Midbrain (tissue), 1 donor: ENCODE measurements at regions not wholly inside any gene's neighbourhood (a gene's known extent, or its start where the extent isn't known, plus 50 kb on each side); places are given as distances from the start of the nearest gene placed in this dataset.
"Not testable (repeated sequence)": the region's sequence is repeated elsewhere in the genome, so short reads cannot be mapped to it uniquely, and the experiment has no call there.

ENCODE experiments used
- DNase-seq: peaks from one replicate; lab custom pipeline; 2025; lab: John Stamatoyannopoulos, UW

DNA sequence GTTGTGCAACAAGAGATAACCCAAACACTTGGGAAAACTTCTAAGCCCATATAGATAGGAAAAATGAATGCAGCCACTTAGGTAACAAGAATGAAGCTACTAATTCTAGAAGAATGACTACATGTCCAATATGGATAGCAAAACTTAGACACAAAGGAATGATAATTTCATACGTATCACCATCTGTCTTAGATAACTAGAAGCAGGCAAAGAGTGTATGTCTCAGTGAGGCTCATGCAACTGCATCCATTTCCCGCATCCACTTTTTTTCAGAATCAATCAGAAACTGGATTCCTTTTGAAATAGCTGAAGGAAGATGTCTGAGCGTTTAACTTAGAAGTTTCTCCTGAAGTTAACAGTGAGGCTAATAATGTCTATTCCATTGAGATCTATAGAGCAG, 408.7 kb upstream of the PITX2 start:
- DNase-seq: no peak

DNA sequence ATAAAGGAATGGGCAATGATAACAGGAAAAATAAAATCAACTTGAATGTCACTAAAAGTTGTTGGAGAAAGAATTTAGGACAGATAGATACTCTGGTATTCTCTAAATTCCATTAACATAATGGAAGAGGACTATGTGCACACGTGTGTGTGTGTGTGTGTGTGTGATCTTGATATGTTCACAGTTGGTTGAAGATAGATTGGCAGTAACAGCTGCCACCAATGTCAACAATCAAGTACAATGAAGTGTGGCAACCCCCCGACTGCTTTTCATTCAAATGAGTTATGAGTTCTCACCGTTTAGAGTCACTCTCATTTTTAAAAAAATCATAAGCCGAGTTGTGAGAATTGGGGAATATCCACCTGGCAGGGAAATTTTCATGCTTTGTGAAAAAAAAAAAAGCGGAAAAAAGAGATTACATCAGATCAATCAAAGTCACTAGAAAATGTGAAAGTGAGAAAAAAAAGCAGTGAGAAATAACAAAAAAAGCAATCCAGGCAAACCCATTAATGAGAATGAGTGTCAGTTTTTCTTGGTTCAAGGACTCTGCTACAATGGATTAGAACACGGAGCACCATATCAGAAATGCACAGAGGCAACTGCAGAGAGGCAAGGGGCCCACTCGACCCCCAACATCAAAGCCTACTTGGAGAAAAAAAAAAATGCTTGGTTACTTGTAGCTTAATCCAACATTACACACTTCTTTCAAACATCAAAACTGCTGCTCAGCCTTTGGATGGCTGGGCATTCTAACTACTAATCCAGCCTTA, 414.9 kb upstream of the PITX2 start:
- no peak for DNase-seq

DNA sequence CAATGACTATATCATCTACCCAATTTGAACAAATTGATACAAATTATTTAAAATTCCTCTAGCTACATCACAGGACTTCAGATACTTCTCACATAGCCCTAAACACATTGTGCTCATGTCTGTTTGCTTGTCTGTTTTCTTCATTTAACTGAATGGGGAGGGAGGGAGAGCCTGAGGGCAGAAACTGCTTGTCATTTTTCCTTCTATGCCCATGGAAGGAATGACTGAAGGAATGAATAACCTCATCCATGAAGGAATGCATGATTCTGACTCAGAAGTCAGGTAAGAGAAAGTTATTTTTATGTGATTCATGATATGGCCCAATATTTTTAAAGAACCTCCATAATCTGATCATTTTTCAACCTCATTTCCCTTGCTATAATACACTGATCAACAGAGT, 418.0 kb upstream of the PITX2 start:
- DNase-seq: no peak

DNA sequence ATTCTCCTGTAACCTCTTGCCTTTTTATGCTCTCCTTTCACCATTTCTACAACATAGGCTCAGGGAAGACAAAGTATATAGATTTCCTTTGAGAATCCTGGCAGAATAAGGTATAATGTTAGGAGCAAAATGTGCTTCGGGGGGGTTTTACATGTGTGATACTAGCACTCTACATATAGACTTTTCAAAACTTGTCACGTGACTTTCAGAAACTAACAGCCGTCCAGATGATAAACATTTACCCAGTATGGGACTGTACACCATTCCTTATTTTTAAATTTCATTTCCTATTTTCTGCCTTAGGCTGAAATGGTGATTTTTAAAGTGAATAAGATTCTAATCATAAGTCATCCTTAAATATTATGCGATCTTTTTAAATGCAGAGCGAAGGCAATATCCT, 420.4 kb upstream of the PITX2 start:
- no peak for DNase-seq

DNA sequence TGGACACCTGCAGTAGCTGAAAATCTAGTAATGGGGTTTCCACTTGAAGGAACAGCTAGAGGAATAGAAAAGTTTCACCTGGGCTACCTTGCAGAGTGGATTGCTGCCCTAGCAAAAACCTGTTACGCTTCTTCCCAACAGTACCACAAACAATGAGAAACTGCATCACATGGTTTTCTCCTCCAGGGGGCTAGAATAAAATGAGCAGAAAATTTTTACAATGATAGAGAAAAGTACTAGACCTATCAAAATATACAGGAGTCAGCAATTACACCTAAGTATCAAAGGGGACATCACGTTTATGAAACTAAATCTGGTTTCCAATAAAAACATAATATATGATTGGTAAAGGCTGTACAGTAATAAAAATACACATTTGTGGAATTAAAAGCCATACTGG, 423.1 kb upstream of the PITX2 start:
- DNase-seq: no peak

DNA sequence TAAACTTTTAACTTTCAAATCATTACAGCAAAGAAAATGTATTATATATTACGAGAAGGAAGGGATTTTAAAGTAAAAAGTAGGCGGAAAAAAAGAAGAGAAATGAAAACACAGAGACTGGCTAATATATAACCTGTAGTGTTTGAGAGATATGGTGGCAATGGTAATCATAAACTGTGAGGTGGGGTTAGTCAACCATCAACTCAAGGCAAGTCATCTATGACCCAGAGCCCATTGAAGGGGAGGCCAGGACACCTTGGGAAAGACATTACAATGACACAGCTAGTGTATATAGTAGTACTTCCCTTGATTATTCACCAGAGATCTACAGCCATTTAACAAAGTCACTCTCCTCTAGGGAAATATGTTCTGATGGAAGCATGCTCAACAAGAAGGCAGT, 423.9 kb upstream of the PITX2 start:
- DNase-seq: no peak

DNA sequence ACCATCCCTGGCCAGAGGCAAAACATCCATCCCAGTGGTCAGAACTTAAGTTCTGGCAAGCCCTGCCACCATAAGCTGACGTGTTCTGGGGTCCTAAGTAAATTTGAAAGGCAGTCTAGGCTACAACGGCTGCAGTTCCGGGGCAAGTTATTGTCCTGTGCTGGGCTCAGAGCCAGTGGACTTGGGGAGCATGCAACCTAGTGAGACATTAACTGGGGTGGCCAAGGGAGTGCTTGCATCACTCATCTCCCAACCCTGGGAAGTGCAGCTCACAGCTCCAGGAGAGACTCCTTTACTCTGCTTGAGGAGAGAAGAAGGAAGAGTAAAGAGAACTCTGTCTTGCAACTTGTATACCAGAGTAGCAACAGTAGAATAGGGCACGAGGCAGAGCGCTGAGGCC, 425.4 kb upstream of the PITX2 start:
- DNase-seq: no peak

DNA sequence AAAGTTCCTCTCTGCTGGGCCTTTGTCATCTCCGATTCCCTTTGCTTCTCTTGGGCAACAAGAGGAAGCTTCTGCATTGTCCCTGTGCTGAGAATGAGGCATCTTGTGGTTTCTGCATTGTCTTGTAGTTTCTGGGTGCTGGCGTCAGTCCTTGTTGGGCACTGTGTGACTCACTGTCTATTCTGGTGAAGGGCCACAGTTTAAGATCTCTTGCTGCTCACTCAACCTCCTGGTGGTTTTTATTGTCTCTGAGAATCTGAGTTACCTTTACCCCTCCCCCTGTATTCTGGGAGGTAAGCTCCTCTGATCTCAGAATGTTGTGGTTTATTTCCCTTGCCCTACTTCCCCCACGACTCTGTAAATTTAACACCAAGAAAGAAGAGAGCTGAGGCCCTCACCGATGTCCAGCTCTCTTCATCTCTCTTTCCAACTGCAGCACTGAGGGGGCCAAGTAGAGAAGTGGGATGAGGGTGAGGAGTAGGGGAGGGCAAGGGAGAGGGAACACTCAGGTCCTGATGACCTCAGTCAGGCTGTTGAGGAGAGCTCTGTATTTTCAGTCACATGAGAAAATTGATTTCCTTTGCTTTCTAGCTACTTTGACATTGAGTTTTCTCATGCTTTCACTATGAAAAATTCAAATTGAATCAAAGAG, 441.6 kb upstream of the PITX2 start:
- DNase-seq: no peak

DNA sequence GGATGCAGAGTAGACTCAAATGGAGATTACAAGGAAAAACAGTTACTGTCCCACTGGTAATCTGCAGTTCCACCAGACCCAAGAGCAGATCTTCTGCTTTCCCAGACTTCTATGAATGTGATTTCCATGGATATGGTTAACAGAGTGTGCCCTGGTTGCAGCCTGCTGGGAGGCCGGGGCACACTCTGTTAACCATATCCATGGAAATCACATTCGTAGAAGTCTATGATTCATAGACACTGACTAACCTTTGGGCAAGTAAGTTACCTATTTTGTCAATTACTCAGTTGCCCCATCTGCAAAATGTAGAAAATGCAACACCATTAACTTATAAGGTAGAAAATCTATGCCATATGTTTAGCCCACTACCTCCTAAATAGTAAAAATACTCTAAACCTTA, 443.1 kb upstream of the PITX2 start:
- no peak for DNase-seq

DNA sequence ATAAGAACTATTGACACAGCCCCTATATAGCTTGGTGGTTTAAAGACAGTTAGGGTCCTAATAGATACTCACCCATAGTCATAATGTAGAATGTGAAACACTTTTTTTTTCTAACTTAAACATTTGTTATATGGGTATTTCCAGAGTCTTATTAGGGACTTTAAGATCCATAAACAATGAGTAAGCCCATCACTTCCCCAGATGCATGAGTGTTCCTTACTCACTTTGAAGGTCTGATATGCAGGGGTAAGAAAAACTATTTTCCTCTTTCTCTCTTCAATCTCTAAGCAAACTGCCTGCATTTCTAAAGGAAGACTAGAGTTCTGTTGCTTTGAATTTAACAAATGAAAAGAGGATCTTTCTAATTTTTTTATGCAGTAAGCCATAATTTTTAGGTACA, 443.6 kb upstream of the PITX2 start:
- DNase-seq: no peak

DNA sequence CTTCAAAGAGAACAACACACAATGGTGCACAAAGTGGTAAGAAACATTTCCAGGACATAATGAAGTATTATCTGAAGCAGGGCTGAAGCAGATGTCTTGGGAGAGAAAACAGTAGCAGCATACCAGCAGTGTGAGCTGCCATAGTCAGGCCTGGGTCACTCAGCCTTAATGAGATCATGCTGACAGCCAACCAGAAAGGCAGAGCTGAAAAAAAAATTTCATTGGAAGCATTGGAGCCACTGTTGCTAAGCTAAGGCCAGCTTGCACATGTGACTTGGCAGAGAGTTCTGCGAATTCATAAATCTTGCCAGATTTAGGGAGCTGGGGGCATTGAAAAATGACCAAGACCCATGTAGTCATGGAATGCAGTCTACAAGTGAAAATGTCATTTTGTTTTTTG, 444.0 kb upstream of the PITX2 start:
- DNase-seq: no peak

DNA sequence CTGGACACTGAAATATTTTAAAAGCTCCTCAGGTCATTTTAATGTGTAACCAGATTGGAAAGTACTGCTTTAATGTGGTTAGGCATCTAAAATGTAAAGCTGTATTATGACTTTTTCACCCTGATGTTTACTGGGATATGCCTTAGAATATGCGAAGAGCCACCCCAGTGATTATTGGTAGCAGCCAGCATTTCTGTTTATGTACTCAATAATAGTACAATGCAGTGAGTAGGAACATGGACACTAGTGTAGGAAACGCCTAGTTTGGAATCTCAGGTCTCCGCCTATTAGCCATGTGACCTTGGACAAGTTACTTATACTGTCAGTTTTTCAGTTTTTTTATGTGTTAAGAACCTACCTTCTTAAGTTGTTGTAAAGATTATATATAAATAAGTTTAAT, 446.0 kb upstream of the PITX2 start:
- no peak for DNase-seq

DNA sequence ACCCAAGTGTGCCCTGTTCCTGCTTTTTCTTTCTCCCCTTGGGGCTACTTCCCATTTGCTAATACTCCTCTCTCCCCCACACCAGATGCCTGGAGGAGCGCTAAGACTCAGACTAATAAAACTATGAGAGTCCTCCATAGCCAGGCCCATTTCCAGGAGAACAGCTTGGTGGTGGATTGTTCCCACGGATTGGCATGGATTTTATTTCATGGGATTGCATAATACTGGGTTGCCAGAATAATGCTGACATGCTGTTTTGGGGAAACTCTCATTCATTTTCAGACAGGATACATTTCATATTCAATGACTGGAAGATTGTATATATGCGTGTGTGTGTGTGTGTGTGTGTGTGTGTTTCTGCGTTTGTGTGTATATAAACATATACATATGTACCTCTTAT, 447.5 kb upstream of the PITX2 start:
- DNase-seq: no peak

DNA sequence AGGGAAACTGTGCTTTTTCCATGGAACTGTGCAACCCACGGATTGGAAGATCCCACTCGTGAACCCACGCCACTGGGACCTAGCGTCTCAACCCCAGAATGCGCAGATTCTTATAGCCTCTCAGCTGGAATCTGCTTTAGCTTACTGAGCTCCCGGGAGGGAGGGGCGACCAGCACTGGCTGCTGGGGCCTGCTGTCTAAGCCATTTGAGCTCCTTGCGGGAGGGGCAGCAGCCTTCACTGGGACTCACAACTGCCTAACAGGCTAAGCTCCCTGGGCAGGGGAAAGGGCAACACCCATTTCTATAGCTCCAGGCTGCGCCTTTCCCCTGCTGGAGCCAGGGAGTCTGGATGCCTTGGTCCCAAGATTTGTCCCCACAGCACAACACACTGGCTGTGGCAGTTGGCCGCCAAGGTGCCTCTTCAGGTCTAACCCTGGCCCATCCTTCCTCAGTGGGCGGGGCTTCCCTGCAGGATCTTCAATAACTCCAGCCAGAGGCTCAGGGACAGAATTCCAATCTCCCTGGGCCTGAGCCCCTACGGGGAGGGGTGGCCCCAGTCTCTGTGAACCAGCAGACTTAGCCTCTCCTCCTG, 451.7 kb upstream of the PITX2 start:
- DNase-seq: no peak

DNA sequence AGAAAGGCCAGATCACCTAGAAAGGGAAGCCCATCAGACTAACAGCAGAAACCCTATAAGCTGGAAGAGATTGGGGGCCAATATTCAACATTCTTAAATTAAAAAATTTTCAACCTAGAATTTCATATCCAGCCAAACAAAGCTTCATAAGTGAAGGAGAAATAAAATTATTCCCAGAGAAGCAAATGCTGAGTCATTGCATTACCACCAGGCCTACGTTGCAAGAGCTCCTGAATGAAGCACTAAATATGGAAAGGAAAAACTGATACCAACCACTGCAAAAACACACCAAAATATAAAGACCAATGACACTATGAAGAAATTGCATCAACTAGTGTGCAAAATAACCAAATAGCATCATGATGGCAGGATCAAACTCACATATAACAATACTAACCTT, 453.4 kb upstream of the PITX2 start:
- not testable (repeated sequence) for DNase-seq

DNA sequence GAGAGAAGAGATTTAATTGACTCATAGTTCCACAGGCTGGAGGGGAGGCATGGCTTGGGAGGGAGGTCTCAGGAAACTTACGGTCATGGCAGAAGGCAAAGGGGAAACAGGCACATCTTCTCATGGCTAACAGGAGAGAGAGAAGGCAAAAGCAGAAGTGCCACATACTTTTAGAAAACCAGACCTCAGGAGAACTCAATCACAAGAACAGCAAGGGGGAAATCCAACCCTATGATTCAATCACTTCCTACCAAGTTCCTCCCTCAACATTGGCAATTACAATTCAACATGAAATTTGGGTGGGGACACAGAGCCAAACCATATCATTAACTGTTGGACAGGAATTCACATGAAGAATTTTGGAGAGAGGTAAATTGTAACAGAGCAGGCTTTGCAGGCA, 485.3 kb upstream of the PITX2 start:
- no peak for DNase-seq

DNA sequence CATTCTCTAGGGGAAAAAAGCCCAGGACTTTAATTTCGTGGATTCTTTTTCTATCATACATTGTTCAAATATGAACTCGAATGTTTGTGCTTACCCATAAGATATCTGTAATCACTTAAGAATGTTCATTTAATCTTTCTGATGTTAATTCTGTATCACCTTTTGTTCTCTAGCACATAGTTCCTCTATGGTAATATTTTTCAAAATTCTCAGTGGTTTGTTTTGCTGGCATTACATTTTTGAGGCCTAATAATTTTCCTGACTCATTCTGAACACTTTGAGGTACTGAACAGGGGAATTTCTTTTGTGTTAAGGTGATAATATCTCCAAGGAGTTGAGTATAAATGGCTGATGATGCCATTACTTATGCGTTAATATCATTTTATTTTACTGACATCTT, 490.7 kb upstream of the PITX2 start:
- DNase-seq: no peak

DNA sequence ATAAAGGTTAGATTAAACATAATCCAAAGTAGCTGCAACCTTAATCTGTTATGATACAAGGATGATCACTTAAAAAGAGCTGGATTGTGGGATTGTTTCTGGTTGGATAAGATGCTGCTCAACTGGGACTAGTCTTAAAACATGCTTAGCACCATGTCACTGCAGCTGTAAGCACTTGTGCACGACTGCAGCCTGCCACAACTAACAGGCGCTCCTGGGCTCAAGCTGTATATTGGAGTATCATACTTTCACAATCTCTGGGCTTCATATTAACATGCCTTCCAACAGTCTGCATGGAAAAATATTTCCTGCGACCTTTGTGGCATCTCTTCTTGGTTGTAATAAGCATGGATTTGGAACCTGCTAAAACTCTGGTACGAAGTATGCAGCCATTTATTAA, 493.0 kb upstream of the PITX2 start:
- DNase-seq: no peak

DNA sequence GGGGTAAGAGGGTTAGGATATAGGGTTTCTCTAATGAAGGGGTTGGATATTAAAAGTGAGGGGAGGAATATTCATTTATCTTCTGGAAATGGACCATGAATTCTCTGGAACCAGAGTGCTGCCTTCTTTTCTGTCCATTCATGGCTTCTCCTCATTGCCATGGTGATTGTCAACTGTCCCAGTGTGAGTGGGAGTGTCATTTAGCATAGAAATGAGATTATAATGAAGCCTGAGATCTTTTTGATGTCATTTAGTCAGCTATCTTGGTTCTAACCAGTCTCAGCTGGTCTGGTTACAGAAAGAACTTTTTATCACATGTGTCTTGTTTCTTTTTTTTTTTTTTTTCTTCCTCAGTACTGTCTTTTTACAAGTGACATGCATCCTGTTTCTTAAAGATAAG, 497.3 kb upstream of the PITX2 start:
- no peak for DNase-seq

DNA sequence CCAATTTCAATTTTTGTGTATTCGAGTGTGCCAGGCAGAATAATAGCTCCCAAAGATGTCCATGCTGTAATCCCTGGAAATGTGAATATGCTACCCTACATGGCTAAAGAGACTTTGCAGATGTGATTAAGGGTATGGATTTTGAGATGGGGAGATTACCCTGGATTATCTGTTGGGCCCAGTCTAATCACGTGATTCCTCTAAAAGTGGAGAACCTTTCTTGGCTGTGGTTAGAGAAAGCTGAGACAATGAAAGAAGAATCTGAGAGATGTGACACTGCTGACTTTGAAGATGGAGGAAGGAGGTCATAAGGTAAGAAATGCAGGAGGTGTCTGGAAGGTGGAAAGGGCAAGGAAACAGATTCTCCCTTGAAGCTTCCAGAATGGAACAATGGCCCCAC, 503.5 kb upstream of the PITX2 start:
- no peak for DNase-seq

DNA sequence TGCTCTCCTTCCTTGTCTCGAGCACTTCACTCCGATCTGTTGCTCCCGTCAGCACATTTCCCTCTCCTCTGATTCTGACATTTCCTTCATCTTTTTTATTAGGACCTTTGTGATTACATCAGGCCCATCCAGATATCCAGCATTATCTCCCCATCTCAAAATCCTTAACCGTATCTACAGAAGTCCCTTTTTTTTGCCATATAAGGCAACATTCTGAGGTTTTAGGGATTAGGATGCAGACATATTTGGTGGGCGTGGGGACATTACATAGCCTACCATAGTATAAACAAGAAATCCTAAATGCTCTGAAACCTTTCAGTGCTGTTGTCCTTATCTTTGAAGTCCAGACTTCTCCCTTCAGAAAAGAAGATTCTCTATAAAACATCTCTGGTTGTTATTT, 505.0 kb upstream of the PITX2 start:
- DNase-seq: no peak

DNA sequence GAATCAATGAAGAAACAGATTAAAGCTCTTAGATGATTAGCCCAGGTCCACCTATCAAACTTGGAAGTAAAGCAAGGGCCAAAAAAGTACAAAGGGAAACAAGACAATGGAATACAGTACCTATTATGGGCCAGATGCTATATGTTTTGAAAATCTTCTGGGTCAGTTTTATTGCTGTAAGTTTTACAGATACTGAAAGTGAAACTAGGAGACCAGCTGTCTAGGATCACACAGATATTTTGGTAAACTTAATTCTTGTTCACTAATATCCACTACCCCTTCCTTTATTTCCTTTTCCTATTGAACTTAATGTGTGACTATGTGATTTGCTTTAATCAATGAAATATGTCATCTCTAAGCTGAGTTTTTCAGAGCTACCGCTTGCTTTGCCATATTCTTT, 505.4 kb upstream of the PITX2 start:
- DNase-seq: no peak

DNA sequence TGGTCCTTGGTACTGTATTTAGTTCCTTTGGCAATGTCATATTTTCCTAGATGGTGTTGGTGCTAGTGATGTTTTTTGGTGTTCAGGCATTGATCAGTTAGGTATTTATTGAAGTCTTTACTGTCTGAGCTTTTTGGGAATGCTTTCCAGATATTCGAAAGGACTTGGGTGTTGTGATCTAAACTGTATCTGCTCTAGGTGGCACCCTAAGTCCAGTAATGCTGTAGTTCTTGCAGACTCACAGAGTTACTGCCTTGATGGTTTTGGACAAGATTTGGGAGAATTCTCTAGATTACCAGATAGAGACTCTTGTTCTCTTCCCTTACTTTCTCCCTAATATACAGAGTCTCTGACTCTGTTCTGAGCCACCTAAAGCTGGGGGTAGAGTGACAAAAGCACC, 513.6 kb upstream of the PITX2 start:
- no peak for DNase-seq

DNA sequence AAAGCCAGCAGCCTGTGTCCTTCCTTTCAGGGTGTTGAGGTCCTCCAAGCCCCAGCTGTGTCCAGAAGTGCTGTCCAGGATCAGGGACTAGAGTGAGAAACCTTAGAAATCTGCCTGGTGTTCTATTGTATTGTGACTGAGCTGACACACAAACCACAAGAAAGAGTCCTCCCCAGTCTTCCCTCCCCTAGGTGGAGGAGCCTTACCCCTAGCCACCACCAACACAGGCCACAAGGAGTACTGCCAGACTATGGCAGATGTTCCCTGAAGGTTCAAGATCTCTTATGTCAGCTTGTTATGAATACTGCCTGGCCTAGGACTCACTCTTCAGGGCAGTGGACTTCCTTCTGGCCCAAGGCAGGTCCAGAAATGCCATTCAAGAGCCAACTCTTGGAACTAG, 514.1 kb upstream of the PITX2 start:
- DNase-seq: no peak
